Upper lobe of right lung (tissue), 1 donor: ENCODE measurements at regions not wholly inside any gene's neighbourhood (a gene's known extent, or its start where the extent isn't known, plus 50 kb on each side); places are given as distances from the start of the nearest gene placed in this dataset.
"Not testable (repeated sequence)": the region's sequence is repeated elsewhere in the genome, so short reads cannot be mapped to it uniquely, and the experiment has no call there.

ENCODE experiments used
- ATAC-seq: fragments of 200-7000 bp; cut with Tn5 transposase; one replicate; pipeline ENCODE4 v1.9.1; 2020; ENCODE audit warnings: mild to moderate bottlenecking, moderate library complexity
- DNase-seq: peaks from one replicate; pipeline ENCODE4 v3.0.0-alpha.2; 2020
- H3K27ac ChIP-seq: fragments of 200-600 bp; one replicate; pipeline ENCODE4 v1.8.0; 2022
- H3K27me3 ChIP-seq: fragments of 200-600 bp; one replicate; pipeline ENCODE4 v1.8.0; 2022; ENCODE audit warnings: mild to moderate bottlenecking
- H3K36me3 ChIP-seq: fragments of 200-600 bp; one replicate; pipeline ENCODE4 v1.8.0; 2022
- H3K4me1 ChIP-seq: fragments of 200-600 bp; one replicate; pipeline ENCODE4 v1.8.0; 2022
- H3K4me3 ChIP-seq: fragments of 200-600 bp; one replicate; pipeline ENCODE4 v1.8.0; 2022; ENCODE audit warnings: mild to moderate bottlenecking
- H3K9me3 ChIP-seq: fragments of 200-600 bp; one replicate; pipeline ENCODE4 v1.8.0; 2022
- intact Hi-C: fragments of 100-400 bp; cut with DNase I; formaldehyde crosslinking; loops from one replicate; pipeline ENCODE4 v1.11.0; 2022
- TF ChIP-seq, protein P1 (sequence below): fragments of 200-600 bp; IDR thresholded peaks from one replicate; pipeline ENCODE4 v1.8.0; 2022; ENCODE audit warnings: antibody characterized with exemption
- donor health status: DM: no; HTN: yes; CAD: no; lungs with severe emphysema.

DNA sequence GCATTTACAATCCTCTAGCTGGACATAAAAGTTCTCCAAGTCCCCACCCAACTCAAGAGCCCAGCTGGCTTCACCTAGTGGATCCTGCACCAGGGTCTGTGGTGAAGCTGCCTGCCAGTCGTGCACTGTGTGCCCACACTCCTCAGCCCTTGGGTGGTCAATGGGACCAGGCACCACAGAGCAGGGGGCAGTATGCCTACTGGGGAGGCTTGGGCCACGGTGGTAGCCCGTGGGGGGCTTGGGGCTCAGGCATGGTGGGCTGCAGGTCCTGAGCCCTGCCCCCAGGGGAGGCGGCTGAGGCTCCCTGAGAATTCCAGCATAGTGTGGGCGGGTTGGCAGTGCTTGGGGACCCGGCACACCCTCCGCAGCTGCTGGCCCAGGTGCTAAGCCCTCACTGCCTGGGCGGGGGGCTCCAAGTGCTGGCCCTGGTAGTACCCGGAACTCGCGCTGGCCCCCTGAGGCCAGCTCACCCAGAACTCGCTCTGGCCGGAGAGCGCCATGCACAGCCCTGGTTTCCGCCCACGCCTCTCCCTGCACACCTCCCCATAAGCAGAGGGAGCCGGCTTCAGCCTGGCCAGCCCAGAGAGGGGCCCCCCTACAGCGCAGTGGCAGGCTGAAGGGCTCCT lies 1473.4 kb downstream of the SUCLG1 start:
- ATAC-seq (peak; percentile 36), DNase-seq (no peak)
- H3K36me3 ChIP-seq, result no peaks in the 10 kb centered on the region
- H3K4me3 ChIP-seq, result no peak overlapping the region
- H3K4me1 ChIP-seq, result no peaks in the 10 kb centered on the region
- TF ChIP-seq, protein P1, sequence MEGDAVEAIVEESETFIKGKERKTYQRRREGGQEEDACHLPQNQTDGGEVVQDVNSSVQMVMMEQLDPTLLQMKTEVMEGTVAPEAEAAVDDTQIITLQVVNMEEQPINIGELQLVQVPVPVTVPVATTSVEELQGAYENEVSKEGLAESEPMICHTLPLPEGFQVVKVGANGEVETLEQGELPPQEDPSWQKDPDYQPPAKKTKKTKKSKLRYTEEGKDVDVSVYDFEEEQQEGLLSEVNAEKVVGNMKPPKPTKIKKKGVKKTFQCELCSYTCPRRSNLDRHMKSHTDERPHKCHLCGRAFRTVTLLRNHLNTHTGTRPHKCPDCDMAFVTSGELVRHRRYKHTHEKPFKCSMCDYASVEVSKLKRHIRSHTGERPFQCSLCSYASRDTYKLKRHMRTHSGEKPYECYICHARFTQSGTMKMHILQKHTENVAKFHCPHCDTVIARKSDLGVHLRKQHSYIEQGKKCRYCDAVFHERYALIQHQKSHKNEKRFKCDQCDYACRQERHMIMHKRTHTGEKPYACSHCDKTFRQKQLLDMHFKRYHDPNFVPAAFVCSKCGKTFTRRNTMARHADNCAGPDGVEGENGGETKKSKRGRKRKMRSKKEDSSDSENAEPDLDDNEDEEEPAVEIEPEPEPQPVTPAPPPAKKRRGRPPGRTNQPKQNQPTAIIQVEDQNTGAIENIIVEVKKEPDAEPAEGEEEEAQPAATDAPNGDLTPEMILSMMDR, result no peak
- H3K27me3 ChIP-seq, result no peaks in the 10 kb centered on the region
- H3K9me3 ChIP-seq, result no peaks in the 10 kb centered on the region
- no peak overlapping the region for H3K27ac ChIP-seq
- intact Hi-C loops, result no loop called here

DNA sequence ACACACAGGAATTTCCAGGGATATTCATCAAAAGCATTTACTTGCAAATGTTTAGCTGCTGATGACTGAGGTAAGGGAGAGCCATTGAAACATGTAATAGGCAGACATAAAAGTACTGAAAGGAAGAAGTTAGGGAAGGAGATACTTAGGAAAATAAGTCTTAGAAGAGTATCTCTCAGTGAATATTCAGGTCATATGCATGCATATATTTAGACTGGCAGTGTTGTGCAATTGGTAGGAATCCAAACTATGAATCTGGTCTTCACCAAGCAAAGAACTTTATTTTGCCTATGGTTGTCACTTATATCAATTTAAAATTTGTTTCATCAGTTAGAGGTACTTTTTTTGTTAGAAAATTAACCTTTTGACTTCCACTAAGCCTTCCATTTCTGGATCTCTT lies 1490.7 kb downstream of the SUCLG1 start:
- DNase-seq (no peak), ATAC-seq (no peak)
- intact Hi-C loops, result no loop called here
- TF ChIP-seq, protein P1, result no peak
- Histone ChIP-seq H3K4me1 (no peaks in the 10 kb centered on the region), H3K27me3 (no peaks in the 10 kb centered on the region), H3K4me3 (no peak overlapping the region), H3K9me3 (peaks cover 3% of the 10 kb centered on the region), H3K27ac (no peak overlapping the region), H3K36me3 (no peaks in the 10 kb centered on the region)

DNA sequence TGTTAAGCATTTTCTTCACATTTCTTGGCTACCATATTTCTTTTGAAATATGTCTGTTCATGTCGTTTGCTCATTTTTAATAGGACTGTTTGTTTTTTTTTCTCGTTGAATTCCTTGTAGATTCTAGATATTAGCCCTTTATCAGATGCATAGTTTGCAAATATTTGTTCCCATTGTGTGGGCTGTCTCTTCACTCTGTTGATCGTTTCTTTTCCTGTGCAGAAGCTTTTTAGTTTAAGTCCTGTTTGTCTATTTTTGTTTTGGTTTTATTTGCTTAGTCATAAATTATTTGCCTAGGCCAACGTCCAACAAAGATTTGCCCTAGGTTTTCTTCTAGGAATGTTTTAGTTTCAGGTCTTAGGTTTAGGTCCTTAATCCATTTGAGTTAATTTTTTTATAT lies 1494.7 kb downstream of the SUCLG1 start:
- H3K4me3 ChIP-seq, result no peak overlapping the region
- TF ChIP-seq, protein P1, result no peak
- H3K9me3 ChIP-seq, result peaks cover 3% of the 10 kb centered on the region
- DNase-seq (no peak), ATAC-seq (no peak)
- no peaks in the 10 kb centered on the region for H3K4me1 ChIP-seq
- intact Hi-C loops, result no loop called here
- no peaks in the 10 kb centered on the region for H3K27me3 ChIP-seq
- no peak overlapping the region for H3K27ac ChIP-seq
- no peaks in the 10 kb centered on the region for H3K36me3 ChIP-seq

DNA sequence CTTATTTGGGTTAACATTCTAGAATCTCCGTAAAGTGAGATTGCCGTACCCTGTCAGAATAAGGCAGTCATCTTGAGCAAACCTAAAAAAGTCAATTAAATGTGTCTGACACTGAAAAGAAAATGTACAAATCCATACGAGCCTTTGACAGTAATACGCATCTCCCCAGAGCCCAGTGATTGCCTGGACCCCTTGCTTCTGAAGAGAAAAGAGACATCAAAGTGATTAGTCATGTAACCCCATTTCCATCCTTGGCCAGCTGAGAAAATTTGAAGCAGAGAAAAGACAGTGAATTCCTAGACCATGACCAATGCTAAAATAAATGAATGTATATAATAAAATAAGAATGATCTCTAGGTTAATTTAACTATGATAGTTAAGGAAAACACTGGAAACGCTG lies 1499.4 kb downstream of the SUCLG1 start:
- H3K9me3 ChIP-seq, result no peaks in the 10 kb centered on the region
- H3K4me1 ChIP-seq, result no peaks in the 10 kb centered on the region
- DNase-seq, result no peak
- TF ChIP-seq, protein P1, result no peak
- intact Hi-C loops, result no loop called here
- no peak overlapping the region for H3K4me3 ChIP-seq
- H3K27ac ChIP-seq, result no peak overlapping the region
- ATAC-seq, result no peak
- no peaks in the 10 kb centered on the region for H3K27me3 ChIP-seq
- no peaks in the 10 kb centered on the region for H3K36me3 ChIP-seq

DNA sequence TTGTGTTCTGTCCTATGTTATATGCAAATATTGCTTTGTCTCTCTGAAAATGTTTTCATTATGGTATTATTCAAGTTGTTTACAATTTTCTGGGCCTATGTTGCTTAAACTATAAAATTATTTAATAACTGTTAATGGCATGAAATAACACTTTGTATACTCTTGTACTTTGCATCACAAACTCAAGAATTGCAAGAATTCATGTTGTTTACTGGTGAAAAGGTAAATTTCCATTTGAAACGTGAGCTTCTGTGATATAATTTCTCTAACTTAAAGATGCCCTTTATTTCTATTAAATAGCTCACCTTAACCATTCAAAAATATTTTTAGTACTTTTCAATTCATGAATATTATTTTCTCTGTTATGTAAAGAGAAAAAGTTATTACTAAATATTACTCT lies 1504.2 kb downstream of the SUCLG1 start:
- intact Hi-C loops, result no loop called here
- H3K27me3 ChIP-seq, result no peaks in the 10 kb centered on the region
- ATAC-seq (no peak), DNase-seq (no peak)
- TF ChIP-seq, protein P1, result no peak
- no peaks in the 10 kb centered on the region for H3K4me1 ChIP-seq
- no peak overlapping the region for H3K27ac ChIP-seq
- no peaks in the 10 kb centered on the region for H3K9me3 ChIP-seq
- H3K36me3 ChIP-seq, result no peaks in the 10 kb centered on the region
- H3K4me3 ChIP-seq, result no peak overlapping the region

DNA sequence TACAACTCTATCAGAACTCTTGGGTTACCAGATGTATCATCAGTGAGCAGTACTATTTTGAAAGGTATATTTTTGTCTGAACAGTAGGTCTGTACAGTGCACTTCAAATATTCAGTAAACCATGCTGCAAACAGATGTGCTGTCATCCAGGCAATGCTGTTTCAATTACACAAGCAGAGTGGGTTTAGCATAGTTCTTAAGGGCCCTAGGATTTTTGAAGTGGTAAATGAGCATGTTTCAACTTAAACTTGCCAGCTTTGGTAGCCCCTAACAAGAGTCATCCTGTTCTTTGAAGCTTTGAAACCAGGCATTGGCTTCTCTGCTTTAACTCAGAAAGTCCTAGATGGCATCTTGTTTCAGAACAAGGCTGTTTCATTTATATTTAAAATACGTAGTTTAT lies 1519.9 kb downstream of the SUCLG1 start:
- no peaks in the 10 kb centered on the region for H3K36me3 ChIP-seq
- TF ChIP-seq, protein P1, result no peak
- H3K27me3 ChIP-seq, result no peaks in the 10 kb centered on the region
- ATAC-seq (no peak), DNase-seq (no peak)
- intact Hi-C loops, result no loop called here
- H3K4me1 ChIP-seq, result no peaks in the 10 kb centered on the region
- no peak overlapping the region for H3K4me3 ChIP-seq
- no peaks in the 10 kb centered on the region for H3K9me3 ChIP-seq
- no peak overlapping the region for H3K27ac ChIP-seq

DNA sequence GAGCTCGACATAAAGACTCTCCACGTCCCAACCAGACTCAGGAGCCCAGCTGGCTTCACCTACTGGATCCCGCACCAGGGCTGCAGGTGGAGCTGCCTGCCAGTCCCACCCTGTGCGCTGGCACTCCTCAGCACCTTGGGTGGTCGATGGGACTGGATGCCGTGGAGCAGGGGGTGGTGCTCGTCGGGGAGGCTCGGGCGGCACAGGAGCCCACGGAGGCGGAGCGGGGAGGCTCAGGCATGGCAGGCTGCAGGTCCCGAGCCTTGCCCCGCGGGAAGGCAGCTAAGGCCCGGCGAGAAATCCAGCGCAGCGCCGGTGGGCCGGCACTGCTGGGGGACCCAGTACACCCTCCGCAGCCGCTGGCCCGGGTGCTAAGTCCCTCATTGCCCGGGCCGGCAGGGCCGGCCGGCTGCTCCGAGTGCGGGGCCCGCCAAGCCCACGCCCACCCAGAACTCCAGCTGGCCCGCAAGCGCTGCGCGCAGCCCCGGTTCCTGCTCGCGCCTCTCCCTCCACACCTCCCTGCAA lies 1520.7 kb downstream of the SUCLG1 start:
- H3K9me3 ChIP-seq, DNase-seq, H3K27me3 ChIP-seq, H3K36me3 ChIP-seq, H3K4me1 ChIP-seq, H3K4me3 ChIP-seq, ATAC-seq, intact Hi-C loops, H3K27ac ChIP-seq: not testable (repeated sequence)
